Heart left ventricle (tissue), 16 donors: ENCODE measurements at regions not wholly inside any gene's neighbourhood (a gene's known extent, or its start where the extent isn't known, plus 50 kb on each side); places are given as distances from the start of the nearest gene placed in this dataset.

Source experiments
- ATAC-seq, 4 donors: fragments of 200-7000 bp; cut with Tn5 transposase; one replicate each; pipeline ENCODE4 v1.9.1; 2020 to 2022; ENCODE audit warnings: moderate library complexity in 4 of 4, mild to moderate bottlenecking in 3 of 4, moderate number of reproducible peaks in 1 of 4
- DNase-seq, 5 donors: peaks; one replicate each; pipeline ENCODE4 v3.0.0-alpha.2; 2020
- H3K27ac ChIP-seq, 12 donors: fragments of 200-600 bp; sonication (generic) in 4 of 12; one replicate each; pipeline versions ENCODE4 v1.5.0 to v1.8.0; 2016 to 2022; ENCODE audit warnings: mild to moderate bottlenecking in 2 of 12
- H3K27me3 ChIP-seq, 9 donors: fragments of 200-600 bp; sonication (generic) in 2 of 9; one replicate each; pipeline versions ENCODE4 v1.5.1 to v1.8.0; 2016 to 2022; ENCODE audit warnings: mild to moderate bottlenecking in 3 of 9
- H3K36me3 ChIP-seq, 9 donors: fragments of 200-600 bp; sonication (generic) in 2 of 9; one replicate each; pipeline versions ENCODE4 v1.5.0 to v1.8.0; 2018 to 2022; ENCODE audit warnings: mild to moderate bottlenecking in 2 of 9
- H3K4me1 ChIP-seq, 12 donors: fragments of 200-600 bp; sonication (generic) in 4 of 12; one replicate each; pipeline versions ENCODE4 v1.5.0 to v1.8.0; 2016 to 2022; ENCODE audit warnings: mild to moderate bottlenecking in 3 of 12
- H3K4me3 ChIP-seq, 12 donors: fragments of 200-600 bp; sonication (generic) in 4 of 12; one replicate each; pipeline versions ENCODE4 v1.5.0 to v1.8.0; 2017 to 2022; ENCODE audit warnings: mild to moderate bottlenecking in 9 of 12, moderate library complexity in 4 of 12
- H3K9me3 ChIP-seq, 12 donors: fragments of 200-600 bp; sonication (generic) in 4 of 12; one replicate each; pipeline versions ENCODE4 v1.5.0 to v1.8.0; 2016 to 2022; ENCODE audit warnings: mild to moderate bottlenecking in 1 of 12
- POLR2A ChIP-seq, 2 donors: fragments of 450-650 bp; IDR thresholded peaks; one replicate each; pipeline ENCODE4 v1.6.1; 2017; ENCODE audit warnings: antibody characterized with exemption in 2 of 2, mild to moderate bottlenecking in 2 of 2, moderate library complexity in 2 of 2
- WGBS, 4 donors: extraction: QIAGEN DNeasy Blood & Tissue Kit in 2 of 4; methylation state at CpG; one replicate each; pipeline versions ENCODE4 v1.1.5 to v1.1.7; 2013 to 2018; 5-methylcytosine and 5-hydroxymethylcytosine counted together
- intact Hi-C, 10 donors: fragments of 100-400 bp; cut with DNase I; formaldehyde crosslinking; loops; one replicate each; pipeline versions ENCODE4 v1.11.1 to v1.14.2; 2022
- TF ChIP-seq, protein P1 (sequence below), 12 donors: fragments of 200-600 bp; sonication (generic) in 4 of 12; IDR thresholded peaks; one replicate each; pipeline versions ENCODE4 v1.5.0 to v1.8.0; 2018 to 2022; ENCODE audit warnings: antibody characterized with exemption in 12 of 12, mild to moderate bottlenecking in 5 of 12
- donor health status: ischemic (EF 13 %, LVEDD 7.1; RV severe dilation, severe dysfunction).
- donor health status: healthy with polysubstance abuse.
- donor health status: DM: no; HTN: yes; CAD: no.
- donor health status: DM: no; HTN: no; CAD: no.
- donor health status: ischemic (EF 25% LVEDD 6.9; RV normal size, moderate dysfunction).
- donor health status: ischemic (EF 25% LVEDD 5.7; RV mildly dilated, moderate dysfunction).
- donor health status: healthy.
- donor health status: DM: yes; HTN: yes; CAD: no.
- donor health status: ischemic (EF 35%, LVEDD 5.7; RV mildly dilated, moderate dysfunction).
- donor health status: nonischemic (EF 11% LVEDD 7.7; RV severe dilation, severe dysfunction).
- donor health status: DM: yes; HTN: yes; CAD: no.
- donor health status: PGD.
- donor health status: ischemic (EF 29% LVEDD 5.4; RV normal size, mild dysfunction).
- donor health status: nonischemic (EF 23%, LVEDD 6.1; RV moderate dilation, normal function).

- no peak for TF ChIP-seq POLR2A (IDR thresholded peaks at IDR 0.05)
- TF ChIP-seq, protein P1, sequence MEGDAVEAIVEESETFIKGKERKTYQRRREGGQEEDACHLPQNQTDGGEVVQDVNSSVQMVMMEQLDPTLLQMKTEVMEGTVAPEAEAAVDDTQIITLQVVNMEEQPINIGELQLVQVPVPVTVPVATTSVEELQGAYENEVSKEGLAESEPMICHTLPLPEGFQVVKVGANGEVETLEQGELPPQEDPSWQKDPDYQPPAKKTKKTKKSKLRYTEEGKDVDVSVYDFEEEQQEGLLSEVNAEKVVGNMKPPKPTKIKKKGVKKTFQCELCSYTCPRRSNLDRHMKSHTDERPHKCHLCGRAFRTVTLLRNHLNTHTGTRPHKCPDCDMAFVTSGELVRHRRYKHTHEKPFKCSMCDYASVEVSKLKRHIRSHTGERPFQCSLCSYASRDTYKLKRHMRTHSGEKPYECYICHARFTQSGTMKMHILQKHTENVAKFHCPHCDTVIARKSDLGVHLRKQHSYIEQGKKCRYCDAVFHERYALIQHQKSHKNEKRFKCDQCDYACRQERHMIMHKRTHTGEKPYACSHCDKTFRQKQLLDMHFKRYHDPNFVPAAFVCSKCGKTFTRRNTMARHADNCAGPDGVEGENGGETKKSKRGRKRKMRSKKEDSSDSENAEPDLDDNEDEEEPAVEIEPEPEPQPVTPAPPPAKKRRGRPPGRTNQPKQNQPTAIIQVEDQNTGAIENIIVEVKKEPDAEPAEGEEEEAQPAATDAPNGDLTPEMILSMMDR (IDR thresholded peaks at IDR 0.05) = no peak
- H3K4me1 ChIP-seq = peaks cover 0 to 38% (median 8%) of the 10 kb centered on the region in 12 donors
- WGBS, 4 donors = 83 to 89% (median 85%) methylated on average over 16 to 17 of the region's 17 CpGs
- intact Hi-C loops = no loop called here
- peak in 3 of 5 donors; percentile 7 to 25 (median 18) for DNase-seq
- no peak for ATAC-seq
- H3K36me3 ChIP-seq = no peaks in the 10 kb centered on the region
- no peak overlapping the region for H3K4me3 ChIP-seq
- H3K9me3 ChIP-seq = no peaks in the 10 kb centered on the region
- no peak overlapping the region for H3K27ac ChIP-seq
- H3K27me3 ChIP-seq = no peaks in the 10 kb centered on the region
Measured at GRCh38 chr15:31275331-31276262, 51.0 kb upstream of the KLF13 start.

GRCh38 chr15:31276596-31277298, 49.9 kb upstream of the KLF13 start:
- H3K4me3 ChIP-seq = no peak overlapping the region
- no peak for TF ChIP-seq POLR2A (IDR thresholded peaks at IDR 0.05)
- TF ChIP-seq, protein P1 (IDR thresholded peaks at IDR 0.05) = no peak
- no peak for ATAC-seq
- peaks cover 0 to 31% (median 7%) of the 10 kb centered on the region in 12 donors for H3K4me1 ChIP-seq
- intact Hi-C loops = no loop called here
- H3K27me3 ChIP-seq = no peaks in the 10 kb centered on the region
- no peaks in the 10 kb centered on the region for H3K36me3 ChIP-seq
- WGBS, 4 donors = 93 to 98% (median 96%) methylated on average over 8 of the region's 8 CpGs
- no peaks in the 10 kb centered on the region for H3K9me3 ChIP-seq
- peak in 2 of 5 donors; percentile 3 to 11 for DNase-seq
- no peak overlapping the region for H3K27ac ChIP-seq
